Ishikawa (cell line): ENCODE measurements at regions not wholly inside any gene's neighbourhood (a gene's known extent, or its start where the extent isn't known, plus 50 kb on each side); places are given as distances from the start of the nearest gene placed in this dataset.

Experiments used
- CEBPB ChIP-seq: IDR thresholded peaks from 2 replicates; pipeline ENCODE4 v1.6.1; 2012
- CREB1 ChIP-seq: IDR thresholded peaks from 2 replicates; pipeline ENCODE4 v1.6.1; 2012; ENCODE audit warnings: low read depth
- EGR1 ChIP-seq: IDR thresholded peaks from 2 replicates; pipeline ENCODE4 v1.6.1; 2012
- EP300 ChIP-seq: IDR thresholded peaks from 2 replicates; pipeline ENCODE4 v1.6.1; 2012; ENCODE audit warnings: borderline replicate concordance
- FOXM1 ChIP-seq: IDR thresholded peaks from 2 replicates; pipeline ENCODE4 v1.6.1; 2012; ENCODE audit warnings: low read depth, borderline replicate concordance
- NFIC ChIP-seq: IDR thresholded peaks from 2 replicates; pipeline ENCODE4 v1.6.1; 2012
- RAD21 ChIP-seq: IDR thresholded peaks from 2 replicates; pipeline ENCODE4 v1.6.1; 2012; ENCODE audit warnings: low read depth
- TAF1 ChIP-seq: IDR thresholded peaks from 2 replicates; pipeline ENCODE4 v1.6.1; 2012; ENCODE audit warnings: low read depth, mild to moderate bottlenecking
- TCF12 ChIP-seq: IDR thresholded peaks from 2 replicates; pipeline ENCODE4 v1.6.1; 2012; ENCODE audit warnings: low read depth
- TEAD4 ChIP-seq: IDR thresholded peaks from 2 replicates; pipeline ENCODE4 v1.6.1; 2012
- YY1 ChIP-seq: IDR thresholded peaks from 2 replicates; pipeline ENCODE4 v1.6.1; 2012; ENCODE audit warnings: low read depth
- ZBTB7A ChIP-seq: IDR thresholded peaks from 2 replicates; pipeline ENCODE4 v1.6.1; 2012; ENCODE audit warnings: low read depth
- TF ChIP-seq, protein P1 (sequence below): IDR thresholded peaks from 2 replicates; pipeline ENCODE4 v1.6.1; 2012
- TF ChIP-seq, protein P2 (sequence below): IDR thresholded peaks from 2 replicates; pipeline ENCODE4 v1.6.1; 2012
- TF ChIP-seq, protein P3 (sequence below): IDR thresholded peaks from 2 replicates; pipeline ENCODE4 v1.6.1; 2012; ENCODE audit warnings: low read depth, mild to moderate bottlenecking

DNA sequence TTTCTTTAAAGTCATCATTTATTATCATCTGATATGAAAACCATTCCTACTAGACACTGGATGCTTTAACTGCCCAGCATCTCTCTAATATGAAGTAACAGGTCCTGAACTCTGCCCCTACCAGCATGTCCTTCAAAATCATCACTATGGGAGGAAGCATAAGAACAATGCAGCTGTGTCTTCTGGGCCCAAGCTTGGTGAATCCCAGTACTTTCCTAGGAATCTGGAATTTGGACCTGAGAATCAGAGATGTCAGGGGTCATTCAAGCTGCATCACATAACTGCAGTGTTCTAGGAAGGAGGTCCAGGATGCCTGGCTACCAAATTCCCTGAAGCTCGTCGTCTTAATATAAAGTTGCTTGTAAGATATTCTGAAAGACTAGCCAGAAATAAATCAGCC is 182.7 kb downstream of the AHR start:
- TF ChIP-seq TCF12 (no peak), TAF1 (no peak), CEBPB (no peak), RAD21 (no peak), EP300 (no peak), FOXM1 (no peak), NFIC (no peak), YY1 (no peak), ZBTB7A (no peak), EGR1 (no peak)
- TF ChIP-seq, protein P1, sequence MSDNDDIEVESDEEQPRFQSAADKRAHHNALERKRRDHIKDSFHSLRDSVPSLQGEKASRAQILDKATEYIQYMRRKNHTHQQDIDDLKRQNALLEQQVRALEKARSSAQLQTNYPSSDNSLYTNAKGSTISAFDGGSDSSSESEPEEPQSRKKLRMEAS = no peak
- TF ChIP-seq, protein P2, sequence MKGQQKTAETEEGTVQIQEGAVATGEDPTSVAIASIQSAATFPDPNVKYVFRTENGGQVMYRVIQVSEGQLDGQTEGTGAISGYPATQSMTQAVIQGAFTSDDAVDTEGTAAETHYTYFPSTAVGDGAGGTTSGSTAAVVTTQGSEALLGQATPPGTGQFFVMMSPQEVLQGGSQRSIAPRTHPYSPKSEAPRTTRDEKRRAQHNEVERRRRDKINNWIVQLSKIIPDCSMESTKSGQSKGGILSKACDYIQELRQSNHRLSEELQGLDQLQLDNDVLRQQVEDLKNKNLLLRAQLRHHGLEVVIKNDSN = no peak

DNA sequence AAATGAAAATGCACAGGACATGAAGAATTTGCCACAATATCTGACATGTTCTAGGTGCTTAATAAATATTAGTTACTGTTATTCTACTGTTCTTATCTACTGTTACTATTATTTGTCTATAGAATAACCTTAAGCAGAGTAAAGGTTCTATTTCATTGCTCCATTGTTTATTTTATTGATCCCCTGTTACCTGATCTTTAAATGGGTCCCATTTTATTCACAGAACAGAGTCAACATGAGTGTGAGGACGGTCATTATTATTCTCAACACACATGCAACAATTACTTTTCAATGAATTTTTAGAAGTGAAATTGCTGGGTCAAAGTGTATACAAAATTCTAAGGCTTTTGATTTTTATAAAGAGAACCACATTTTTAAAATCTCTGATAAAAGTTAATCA is 186.9 kb downstream of the AHR start:
- TF ChIP-seq, protein P1 = no peak
- TF ChIP-seq, protein P3, sequence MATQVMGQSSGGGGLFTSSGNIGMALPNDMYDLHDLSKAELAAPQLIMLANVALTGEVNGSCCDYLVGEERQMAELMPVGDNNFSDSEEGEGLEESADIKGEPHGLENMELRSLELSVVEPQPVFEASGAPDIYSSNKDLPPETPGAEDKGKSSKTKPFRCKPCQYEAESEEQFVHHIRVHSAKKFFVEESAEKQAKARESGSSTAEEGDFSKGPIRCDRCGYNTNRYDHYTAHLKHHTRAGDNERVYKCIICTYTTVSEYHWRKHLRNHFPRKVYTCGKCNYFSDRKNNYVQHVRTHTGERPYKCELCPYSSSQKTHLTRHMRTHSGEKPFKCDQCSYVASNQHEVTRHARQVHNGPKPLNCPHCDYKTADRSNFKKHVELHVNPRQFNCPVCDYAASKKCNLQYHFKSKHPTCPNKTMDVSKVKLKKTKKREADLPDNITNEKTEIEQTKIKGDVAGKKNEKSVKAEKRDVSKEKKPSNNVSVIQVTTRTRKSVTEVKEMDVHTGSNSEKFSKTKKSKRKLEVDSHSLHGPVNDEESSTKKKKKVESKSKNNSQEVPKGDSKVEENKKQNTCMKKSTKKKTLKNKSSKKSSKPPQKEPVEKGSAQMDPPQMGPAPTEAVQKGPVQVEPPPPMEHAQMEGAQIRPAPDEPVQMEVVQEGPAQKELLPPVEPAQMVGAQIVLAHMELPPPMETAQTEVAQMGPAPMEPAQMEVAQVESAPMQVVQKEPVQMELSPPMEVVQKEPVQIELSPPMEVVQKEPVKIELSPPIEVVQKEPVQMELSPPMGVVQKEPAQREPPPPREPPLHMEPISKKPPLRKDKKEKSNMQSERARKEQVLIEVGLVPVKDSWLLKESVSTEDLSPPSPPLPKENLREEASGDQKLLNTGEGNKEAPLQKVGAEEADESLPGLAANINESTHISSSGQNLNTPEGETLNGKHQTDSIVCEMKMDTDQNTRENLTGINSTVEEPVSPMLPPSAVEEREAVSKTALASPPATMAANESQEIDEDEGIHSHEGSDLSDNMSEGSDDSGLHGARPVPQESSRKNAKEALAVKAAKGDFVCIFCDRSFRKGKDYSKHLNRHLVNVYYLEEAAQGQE = no peak
- TF ChIP-seq TAF1 = no peak
- no peak for TF ChIP-seq FOXM1
- no peak for TF ChIP-seq EGR1
- no peak for TF ChIP-seq RAD21
- no peak for TF ChIP-seq TEAD4
- no peak for TF ChIP-seq YY1
- no peak for TF ChIP-seq CREB1
- no peak for TF ChIP-seq NFIC
- TF ChIP-seq CEBPB = no peak
- TF ChIP-seq ZBTB7A = no peak
- no peak for TF ChIP-seq TCF12
- TF ChIP-seq, protein P2 = no peak
- no peak for TF ChIP-seq EP300

DNA sequence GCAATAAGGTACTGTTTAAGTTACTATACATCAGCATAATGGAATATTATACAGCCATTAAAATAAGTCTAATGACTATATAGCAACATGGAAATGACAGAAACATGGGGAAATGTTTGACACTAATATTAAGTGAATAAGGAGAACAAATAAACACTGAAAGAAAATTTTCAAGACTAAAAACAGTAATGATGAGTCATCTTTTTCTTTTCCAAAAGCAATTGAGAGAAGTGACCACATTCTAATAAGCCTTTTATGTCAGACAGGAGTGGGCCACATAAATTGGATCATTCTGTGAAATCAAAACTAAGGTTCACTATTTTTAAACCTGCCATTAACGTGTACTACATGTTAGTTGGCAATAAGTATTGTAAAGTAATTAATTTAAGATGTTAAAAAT is 187.5 kb downstream of the AHR start:
- TF ChIP-seq, protein P2 = no peak
- TF ChIP-seq EP300 = no peak
- no peak for TF ChIP-seq TAF1
- TF ChIP-seq TEAD4 = no peak
- no peak for TF ChIP-seq EGR1
- no peak for TF ChIP-seq CEBPB
- TF ChIP-seq RAD21 = no peak
- TF ChIP-seq NFIC = no peak
- TF ChIP-seq, protein P3 = no peak
- no peak for TF ChIP-seq ZBTB7A

DNA sequence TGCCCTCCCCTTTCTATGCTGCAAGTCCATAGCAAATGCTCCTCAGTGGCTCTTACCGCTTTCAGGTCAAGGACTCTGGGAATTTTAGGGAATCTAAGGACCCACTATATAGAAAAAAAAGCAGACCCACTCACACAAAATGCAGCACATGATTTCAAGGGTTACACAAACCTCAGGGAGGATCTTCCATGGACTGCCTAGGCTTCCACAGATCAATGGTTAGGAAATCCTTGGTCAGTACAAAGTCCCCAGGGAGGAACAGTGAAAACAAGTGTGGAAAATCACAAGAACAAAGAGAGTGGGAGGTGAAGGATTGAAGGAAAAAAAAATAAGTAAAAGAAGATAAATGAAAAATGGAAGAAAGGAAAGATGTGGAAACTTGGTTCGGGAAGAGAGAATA is 188.4 kb downstream of the AHR start:
- no peak for TF ChIP-seq TEAD4
- TF ChIP-seq NFIC = no peak
- no peak for TF ChIP-seq TCF12
- TF ChIP-seq FOXM1 = no peak
- TF ChIP-seq, protein P3 = no peak
- TF ChIP-seq TAF1 = no peak
- TF ChIP-seq RAD21 = no peak
- TF ChIP-seq, protein P2 = no peak
- TF ChIP-seq CREB1 = no peak
- no peak for TF ChIP-seq EP300
- no peak for TF ChIP-seq ZBTB7A
- no peak for TF ChIP-seq CEBPB
- TF ChIP-seq EGR1 = no peak
- no peak for TF ChIP-seq YY1
- TF ChIP-seq, protein P1 = no peak
